SU-DHL-6 (cell line): ENCODE measurements at regions not wholly inside any gene's neighbourhood (a gene's known extent, or its start where the extent isn't known, plus 50 kb on each side); places are given as distances from the start of the nearest gene placed in this dataset.

Experiments used
- H2AFZ ChIP-seq: fragments of 200-600 bp; sonication (generic); 2 replicates; pipeline ENCODE4 v1.6.1; 2014; ENCODE audit warnings: low read depth, mild to moderate bottlenecking, moderate library complexity, mixed read lengths, antibody characterized with exemption, low read length; ENCODE audit not compliant: severe bottlenecking
- H3F3A ChIP-seq: fragments of 200-600 bp; shearing (Covaris generic); 2 replicates; pipeline ENCODE4 v1.6.0; 2016; ENCODE audit warnings: antibody characterized with exemption, mild to moderate bottlenecking; ENCODE audit not compliant: insufficient read depth
- H3K27ac ChIP-seq: fragments of 200-600 bp; sonication (generic); 2 replicates; pipeline ENCODE4 v1.5.1; 2016; ENCODE audit warnings: low read depth, mild to moderate bottlenecking, low read length, moderate library complexity, mixed read lengths
- H3K27me3 ChIP-seq: fragments of 200-600 bp; sonication (generic), shearing (Covaris generic); 2 replicates; pipeline ENCODE4 v1.6.0; 2014; ENCODE audit warnings: mild to moderate bottlenecking, low read length
- H3K36me3 ChIP-seq: fragments of 200-600 bp; sonication (generic); 2 replicates; pipeline ENCODE4 v1.6.1; 2014; ENCODE audit warnings: mild to moderate bottlenecking, low read length, mixed read lengths
- H3K4me2 ChIP-seq: fragments of 300-600, 200-600 bp; shearing (Covaris generic), sonication (generic); 2 replicates; pipeline ENCODE4 v1.6.0; 2014; ENCODE audit warnings: low read length, low read depth, mild to moderate bottlenecking; ENCODE audit not compliant: poor library complexity, severe bottlenecking
- H3K4me3 ChIP-seq: fragments of 200-600 bp; sonication (generic); 2 replicates; pipeline ENCODE4 v1.5.1; 2014; ENCODE audit warnings: antibody characterized with exemption, low read length, mild to moderate bottlenecking, mixed read lengths; ENCODE audit not compliant: insufficient read depth, poor library complexity, severe bottlenecking
- H3K79me2 ChIP-seq: fragments of 200-600 bp; sonication (generic); 2 replicates; pipeline ENCODE4 v1.6.1; 2014; ENCODE audit warnings: mild to moderate bottlenecking, low read length, moderate library complexity; ENCODE audit not compliant: insufficient read depth
- H3K9ac ChIP-seq: fragments of 200-600 bp; sonication (generic); 2 replicates; pipeline ENCODE4 v1.7.0; 2014; ENCODE audit warnings: mild to moderate bottlenecking, low read length
- H3K9me2 ChIP-seq: fragments of 200-600 bp; sonication (generic); replicated peaks from 2 replicates; pipeline ENCODE4 v1.6.1; 2014; ENCODE audit warnings: low read length; ENCODE audit not compliant: insufficient read depth
- H3K9me3 ChIP-seq: fragments of 200-600 bp; sonication (generic); 2 replicates; pipeline ENCODE4 v1.6.1; 2014; ENCODE audit warnings: low read length, mixed read lengths; ENCODE audit not compliant: insufficient read depth
- H4K20me1 ChIP-seq: fragments of 200-600 bp; sonication (generic); 2 replicates; pipeline ENCODE4 v1.6.1; 2014; ENCODE audit warnings: low read depth, mild to moderate bottlenecking, antibody characterized with exemption, low read length, moderate library complexity, mixed read lengths
- CTCF ChIP-seq: fragments of 200-600 bp; sonication (generic); IDR thresholded peaks from one replicate; pipeline ENCODE4 v1.5.1; 2017; ENCODE audit warnings: antibody characterized with exemption, mild to moderate bottlenecking, low read length, moderate library complexity; ENCODE audit not compliant: insufficient read depth, poor library complexity, severe bottlenecking
- EZH2phosphoT487 ChIP-seq: fragments of 200-600 bp; sonication (generic), shearing (Covaris generic); conservative IDR thresholded peaks from 2 replicates; pipeline ENCODE4 v1.6.1; 2018; ENCODE audit warnings: mild to moderate bottlenecking, antibody characterized with exemption, low read length, moderate library complexity, mixed read lengths

- Histone ChIP-seq H3K27me3 (no peaks in the 10 kb centered on the region), H3K79me2 (no peaks in the 10 kb centered on the region), H3F3A (no peaks in the 10 kb centered on the region), H2AFZ (no peak overlapping the region), H3K9ac (no peak overlapping the region), H3K9me3 (no peaks in the 10 kb centered on the region), H3K4me2 (no peak overlapping the region), H3K36me3 (no peaks in the 10 kb centered on the region), H3K4me3 (no peak overlapping the region), H3K9me2 (no peaks in the 10 kb centered on the region), H4K20me1 (no peaks in the 10 kb centered on the region), H3K27ac (no peak overlapping the region)
- TF ChIP-seq CTCF (no peak), EZH2phosphoT487 (no peak)
Measured at GRCh38 chr6:156123731-156124130, 653.4 kb upstream of the ARID1B start.

- no peak overlapping the region for H2AFZ ChIP-seq
- H3K9ac ChIP-seq, result no peak overlapping the region
- no peaks in the 10 kb centered on the region for H3F3A ChIP-seq
- no peaks in the 10 kb centered on the region for H3K9me2 ChIP-seq
- no peaks in the 10 kb centered on the region for H3K79me2 ChIP-seq
- no peak overlapping the region for H3K27ac ChIP-seq
- H3K9me3 ChIP-seq, result no peaks in the 10 kb centered on the region
- TF ChIP-seq CTCF (no peak), EZH2phosphoT487 (no peak)
- no peaks in the 10 kb centered on the region for H4K20me1 ChIP-seq
- H3K4me2 ChIP-seq, result no peak overlapping the region
- H3K36me3 ChIP-seq, result no peaks in the 10 kb centered on the region
- no peaks in the 10 kb centered on the region for H3K27me3 ChIP-seq
- H3K4me3 ChIP-seq, result no peak overlapping the region
Measured at GRCh38 chr6:156121973-156122372, 655.2 kb upstream of the ARID1B start.

GRCh38 chr6:156114541-156114940 lies 658.9 kb upstream of the NOX3 start:
- H3F3A ChIP-seq, result no peaks in the 10 kb centered on the region

More at GRCh38 chr6:156114541-156114940, 658.9 kb upstream of the NOX3 start:
- H3K79me2 ChIP-seq, result no peaks in the 10 kb centered on the region
- H3K9ac ChIP-seq, result no peak overlapping the region
- H2AFZ ChIP-seq, result no peak overlapping the region
- H3K4me2 ChIP-seq, result no peak overlapping the region
- no peak overlapping the region for H3K27ac ChIP-seq
- no peaks in the 10 kb centered on the region for H4K20me1 ChIP-seq
- no peaks in the 10 kb centered on the region for H3K27me3 ChIP-seq
- H3K9me2 ChIP-seq, result no peaks in the 10 kb centered on the region
- no peaks in the 10 kb centered on the region for H3K36me3 ChIP-seq
- TF ChIP-seq CTCF, result no peak
- TF ChIP-seq EZH2phosphoT487, result no peak
- no peaks in the 10 kb centered on the region for H3K9me3 ChIP-seq
- no peak overlapping the region for H3K4me3 ChIP-seq
